Astrocyte of the cerebellum (primary cell): ENCODE measurements at regions not wholly inside any gene's neighbourhood (a gene's known extent, or its start where the extent isn't known, plus 50 kb on each side); places are given as distances from the start of the nearest gene placed in this dataset.

Experiments used
- DNase-seq: peaks from one replicate; pipeline ENCODE4 v3.0.0-alpha.2; 2011; ENCODE audit warnings: low read depth
- H3K4me3 ChIP-seq: 2 replicates; pipeline ENCODE4 v1.5.1; 2011; ENCODE audit warnings: mild to moderate bottlenecking, low read depth, low read length, moderate library complexity
- in situ Hi-C: cut with HindIII; loops from 2 replicates; pipeline ENCODE4 v1.10.0; 2017; ENCODE audit warnings: low sequenced_read_pairs
- TF ChIP-seq, protein P1 (sequence below): IDR thresholded peaks from 2 replicates; pipeline ENCODE4 v1.5.1; 2012; ENCODE audit warnings: low read length, low read depth, moderate library complexity, mild to moderate bottlenecking; ENCODE audit errors: missing control alignments

DNA sequence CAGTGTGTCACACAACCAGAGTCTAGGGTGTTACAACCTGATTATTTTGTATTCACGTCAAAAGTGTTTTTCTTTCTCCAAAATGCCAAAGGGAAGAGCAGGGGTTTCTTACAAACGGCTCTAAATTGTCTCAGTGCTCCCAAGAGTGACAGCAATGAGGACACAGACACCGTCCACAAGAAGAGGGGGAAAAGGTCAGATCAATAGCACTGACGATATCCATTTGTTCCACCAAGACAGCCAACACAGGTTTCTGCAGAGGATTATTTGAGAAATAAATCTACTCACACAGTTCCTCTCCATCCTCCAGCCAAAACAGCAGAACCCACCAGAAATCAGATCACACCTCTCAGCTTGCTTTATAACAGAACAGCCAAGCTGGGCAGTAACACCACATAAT is 193.9 kb downstream of the SEC16B start:
- DNase-seq, result no peak
- in situ Hi-C loops, result no loop called here
- TF ChIP-seq, protein P1, sequence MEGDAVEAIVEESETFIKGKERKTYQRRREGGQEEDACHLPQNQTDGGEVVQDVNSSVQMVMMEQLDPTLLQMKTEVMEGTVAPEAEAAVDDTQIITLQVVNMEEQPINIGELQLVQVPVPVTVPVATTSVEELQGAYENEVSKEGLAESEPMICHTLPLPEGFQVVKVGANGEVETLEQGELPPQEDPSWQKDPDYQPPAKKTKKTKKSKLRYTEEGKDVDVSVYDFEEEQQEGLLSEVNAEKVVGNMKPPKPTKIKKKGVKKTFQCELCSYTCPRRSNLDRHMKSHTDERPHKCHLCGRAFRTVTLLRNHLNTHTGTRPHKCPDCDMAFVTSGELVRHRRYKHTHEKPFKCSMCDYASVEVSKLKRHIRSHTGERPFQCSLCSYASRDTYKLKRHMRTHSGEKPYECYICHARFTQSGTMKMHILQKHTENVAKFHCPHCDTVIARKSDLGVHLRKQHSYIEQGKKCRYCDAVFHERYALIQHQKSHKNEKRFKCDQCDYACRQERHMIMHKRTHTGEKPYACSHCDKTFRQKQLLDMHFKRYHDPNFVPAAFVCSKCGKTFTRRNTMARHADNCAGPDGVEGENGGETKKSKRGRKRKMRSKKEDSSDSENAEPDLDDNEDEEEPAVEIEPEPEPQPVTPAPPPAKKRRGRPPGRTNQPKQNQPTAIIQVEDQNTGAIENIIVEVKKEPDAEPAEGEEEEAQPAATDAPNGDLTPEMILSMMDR, result no peak
- H3K4me3 ChIP-seq, result no peak overlapping the region

DNA sequence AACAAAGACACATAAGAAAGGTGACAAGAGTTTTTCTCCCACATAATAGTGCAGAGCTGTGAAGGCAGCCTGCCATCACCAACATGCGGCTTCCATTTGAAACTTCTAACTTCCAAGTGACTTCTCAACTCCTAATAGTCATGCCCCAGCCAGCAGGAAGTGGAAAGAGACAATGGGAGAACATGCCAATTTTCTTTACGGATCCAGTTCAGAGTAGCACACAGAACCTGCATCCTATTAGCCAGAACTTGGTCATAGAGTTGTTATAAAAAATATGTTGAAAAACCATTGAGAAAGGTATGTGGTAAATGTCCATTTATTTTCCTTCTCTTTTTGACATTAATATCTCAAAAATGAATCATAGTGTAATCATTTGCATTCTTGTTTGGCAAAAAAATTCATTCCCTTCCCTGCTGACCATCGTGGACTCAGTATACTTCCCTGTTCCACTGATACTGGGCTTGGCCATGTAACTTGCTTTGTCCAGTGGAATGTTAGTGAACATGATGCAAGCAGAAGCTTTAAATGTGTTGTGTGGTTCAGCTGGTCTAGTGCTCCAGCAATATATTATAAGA is 197.4 kb downstream of the SEC16B start:
- no peak for DNase-seq
- TF ChIP-seq, protein P1, result no peak
- in situ Hi-C loops, result no loop called here
- H3K4me3 ChIP-seq, result no peak overlapping the region

GRCh38 chr1:177771688-177772087 is 198.2 kb downstream of the SEC16B start:
- no peak overlapping the region for H3K4me3 ChIP-seq
- TF ChIP-seq, protein P1, result no peak
- in situ Hi-C loops, result no loop called here
- no peak for DNase-seq

GRCh38 chr1:177770096-177770495 is 199.8 kb downstream of the SEC16B start:
- TF ChIP-seq, protein P1, result no peak
- H3K4me3 ChIP-seq, result no peak overlapping the region
- in situ Hi-C loops, result no loop called here
- no peak for DNase-seq

DNA sequence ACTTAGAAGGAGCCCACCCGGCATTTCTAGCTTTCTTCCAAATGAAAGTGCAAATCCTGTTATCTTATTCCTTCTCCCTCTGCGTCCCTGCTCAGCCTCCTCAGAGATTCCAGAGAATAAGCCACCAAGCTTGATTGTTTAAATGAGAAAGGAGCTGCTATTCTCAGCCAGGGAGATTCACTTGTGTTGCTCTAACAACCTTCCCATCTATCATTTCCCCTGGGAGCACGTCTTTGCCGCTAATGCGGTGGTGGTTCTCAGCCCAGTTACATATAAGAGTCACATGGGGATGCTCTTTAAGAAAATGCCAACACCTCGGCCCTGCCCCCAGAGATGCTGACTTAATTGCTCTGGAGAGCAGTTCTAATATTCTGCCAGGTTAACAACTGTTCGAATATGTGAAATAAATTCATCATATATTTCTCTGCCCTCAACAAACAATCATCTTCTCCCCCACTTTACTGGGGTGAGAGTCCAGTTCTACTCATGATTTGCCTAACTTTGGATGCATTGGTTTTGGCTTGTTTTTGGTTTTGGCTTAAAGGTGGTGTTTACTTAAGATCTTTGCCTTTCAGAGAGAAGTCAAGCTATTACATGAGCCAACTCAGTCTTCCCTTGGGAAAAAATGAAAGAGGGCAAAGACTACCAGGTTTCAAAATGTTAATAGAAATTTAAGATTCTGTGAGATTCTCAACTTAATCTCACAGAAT is 213.9 kb downstream of the SEC16B start:
- H3K4me3 ChIP-seq, result no peak overlapping the region
- in situ Hi-C loops, result no loop called here
- TF ChIP-seq, protein P1, result no peak
- DNase-seq, result no peak

DNA sequence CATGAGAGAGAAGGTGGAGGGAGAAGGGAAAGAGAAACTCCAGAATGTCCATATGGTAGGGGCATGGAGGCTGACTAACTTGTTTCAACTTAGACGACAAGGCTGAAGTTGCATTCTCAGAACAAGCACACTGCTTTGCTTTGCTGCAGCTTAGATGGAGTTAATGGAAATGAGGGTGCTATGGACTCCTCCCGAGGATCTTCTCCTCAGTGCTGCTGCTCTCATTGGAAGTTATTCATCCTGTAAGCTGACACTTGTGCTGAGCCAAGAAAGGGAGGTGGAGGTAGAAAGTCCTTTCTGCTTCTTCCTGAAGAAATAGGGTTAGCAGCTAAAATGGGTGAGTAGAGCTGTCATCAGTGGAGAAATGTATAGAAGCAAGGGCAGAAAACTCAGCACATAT is 215.3 kb downstream of the SEC16B start:
- TF ChIP-seq, protein P1, result no peak
- in situ Hi-C loops, result no loop called here
- DNase-seq, result no peak
- H3K4me3 ChIP-seq, result no peak overlapping the region
